GM19468 (cell line): ENCODE measurements at regions not wholly inside any gene's neighbourhood (a gene's known extent, or its start where the extent isn't known, plus 50 kb on each side); places are given as distances from the start of the nearest gene placed in this dataset.
"Not testable (repeated sequence)": the region's sequence is repeated elsewhere in the genome, so short reads cannot be mapped to it uniquely, and the experiment has no call there.

ENCODE experiments used
- ATAC-seq: cut with Tn5 transposase; IDR thresholded peaks from one replicate; pipeline ENCODE4 v1.9.1; 2021; ENCODE audit warnings: mild to moderate bottlenecking, moderate library complexity, moderate number of reproducible peaks; ENCODE audit not compliant: unreplicated experiment; ENCODE audit errors: extremely low read depth

DNA sequence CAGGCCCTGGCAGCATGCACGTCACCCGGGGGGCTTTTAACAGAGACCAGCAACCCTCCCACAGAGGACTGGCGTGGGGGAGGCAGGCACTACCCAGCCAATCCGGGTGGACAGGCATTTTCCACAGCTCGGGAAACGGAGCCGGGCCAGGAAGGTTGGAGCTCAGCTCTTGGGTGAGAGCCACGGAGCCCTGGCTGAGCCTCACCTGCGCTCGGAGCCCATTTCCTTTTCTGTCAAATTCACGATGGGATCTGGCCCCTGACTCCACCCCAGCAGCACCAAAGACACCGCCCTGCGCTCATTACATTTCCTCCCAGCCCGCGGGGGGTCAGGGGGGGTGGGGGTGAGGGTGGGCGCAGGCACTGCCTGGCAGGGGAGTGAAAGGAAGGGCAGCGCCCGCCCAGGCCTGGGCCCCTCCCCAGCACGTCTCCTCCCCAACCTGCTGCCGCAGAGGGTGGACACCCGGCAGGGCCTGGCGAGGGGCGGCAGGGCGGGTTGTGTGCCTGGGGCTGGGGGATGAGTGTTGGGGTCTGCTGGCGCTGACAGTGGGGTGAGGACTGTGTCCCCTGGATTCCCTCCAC is 145.4 kb downstream of the LAT start:
- not testable (repeated sequence) for ATAC-seq

GRCh38 chr16:29129458-29130038 is 144.7 kb downstream of the LAT start:
- ATAC-seq: not testable (repeated sequence)

DNA sequence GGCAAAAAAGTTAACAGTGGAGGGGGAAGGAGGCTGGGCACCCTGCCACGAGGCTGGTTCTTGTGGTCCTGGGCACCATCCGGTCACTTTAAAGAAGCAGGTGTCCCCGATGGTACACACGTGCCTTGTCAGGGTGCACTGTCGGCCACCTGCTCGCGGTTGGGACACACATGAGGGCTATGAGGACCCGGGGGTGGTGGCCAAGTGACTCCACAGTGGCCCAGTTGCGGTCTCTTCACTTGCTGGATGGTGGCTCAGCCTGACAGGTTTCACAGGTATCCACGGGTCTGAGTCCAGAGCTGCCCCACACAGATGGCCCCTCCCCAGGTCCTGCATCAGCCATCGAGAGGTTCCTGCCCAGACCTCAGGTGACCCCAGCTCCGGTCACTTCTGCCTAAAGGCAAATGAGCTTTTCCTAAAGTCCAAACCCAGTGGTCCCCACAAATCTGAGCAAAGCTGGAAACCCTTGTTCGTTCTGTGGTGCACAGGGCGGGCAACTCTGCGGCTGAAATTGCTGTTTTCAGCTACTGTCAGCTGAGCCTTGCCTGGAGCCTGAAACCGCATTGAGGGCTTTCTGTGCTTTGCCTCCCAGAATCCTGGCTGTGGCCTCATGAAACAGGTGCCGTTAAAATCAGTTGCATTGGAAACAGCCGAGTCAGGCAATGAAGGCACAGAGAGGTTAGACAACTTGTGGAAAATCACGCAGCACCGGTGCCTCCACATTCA is 144.0 kb downstream of the LAT start:
- ATAC-seq: not testable (repeated sequence)

DNA sequence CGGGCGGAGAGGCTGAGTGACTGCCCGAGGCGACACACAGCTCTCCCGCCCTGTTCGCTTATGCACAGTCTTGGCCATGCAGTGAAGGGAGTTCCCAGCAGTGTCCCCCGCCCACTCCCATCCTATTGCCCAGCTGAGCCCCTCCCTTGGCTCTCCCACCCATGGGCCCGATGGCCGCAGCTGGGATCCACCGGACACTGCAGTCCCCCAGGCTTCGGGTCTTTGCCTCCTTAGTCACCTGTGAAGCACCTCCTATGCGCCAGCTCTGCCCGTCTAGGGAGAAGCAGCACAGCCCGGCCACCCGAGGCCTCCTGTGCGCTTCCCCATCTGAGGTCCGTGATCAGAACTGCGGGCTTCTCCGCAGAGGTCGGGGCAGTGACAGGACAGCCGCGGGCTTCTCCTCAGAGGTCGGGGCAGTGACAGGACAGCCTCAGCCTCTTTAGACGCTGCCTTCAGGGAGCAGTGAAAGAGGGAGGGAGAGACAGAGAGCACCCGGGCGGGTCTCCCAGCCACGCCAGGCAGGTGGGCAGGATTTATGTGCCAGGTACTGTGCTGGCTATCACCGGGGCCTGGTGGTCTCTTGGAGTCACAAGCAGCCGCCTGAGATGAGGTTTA is 143.1 kb downstream of the LAT start:
- not testable (repeated sequence) for ATAC-seq

DNA sequence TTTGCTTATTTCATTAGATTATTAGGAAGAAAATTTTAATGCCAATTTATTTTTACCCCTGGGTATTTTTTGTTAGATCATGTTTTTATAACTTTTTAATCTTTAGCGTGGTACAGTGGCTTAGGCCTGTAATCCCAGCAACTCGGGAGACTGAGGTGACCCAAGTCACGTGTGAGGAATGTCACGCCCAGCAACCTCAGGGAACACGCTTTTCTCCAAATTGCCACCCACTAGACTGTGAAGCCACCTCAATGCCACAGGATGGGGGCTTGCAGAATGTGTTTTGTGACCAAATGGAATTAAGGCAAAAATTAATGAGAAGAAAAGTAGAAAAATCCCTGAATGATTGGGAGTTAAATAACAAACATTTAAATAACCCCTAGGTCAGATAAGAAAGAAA is 141.8 kb downstream of the LAT start:
- ATAC-seq: no peak

- no peak for ATAC-seq
Observed at GRCh38 chr16:29126057-29126494, 141.2 kb downstream of the LAT start.

- ATAC-seq: no peak
Observed at GRCh38 chr16:29124828-29125227, 140.0 kb downstream of the LAT start.

DNA sequence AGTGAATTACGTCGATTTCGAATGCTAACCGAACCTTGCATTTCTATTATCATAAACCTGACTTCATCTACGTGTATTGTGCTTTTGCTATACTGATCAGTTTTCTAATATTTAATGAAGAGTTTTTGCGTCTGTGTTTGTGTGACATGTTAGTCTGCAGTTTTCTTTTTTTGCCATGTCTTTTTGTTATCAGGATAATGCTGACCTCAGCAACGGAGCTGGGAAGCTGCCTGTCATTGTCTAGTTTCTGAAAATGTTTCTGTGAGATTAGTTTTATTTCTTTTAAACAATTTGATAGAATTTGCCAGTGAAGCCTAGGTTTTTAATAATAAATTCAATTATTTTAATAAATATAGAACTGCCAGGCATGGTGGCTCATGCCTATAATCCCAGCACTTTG is 139.3 kb downstream of the LAT start:
- ATAC-seq: not testable (repeated sequence)

GRCh38 chr16:29120680-29121079 is 135.8 kb downstream of the LAT start:
- ATAC-seq: not testable (repeated sequence)

- ATAC-seq: not testable (repeated sequence)
Observed at GRCh38 chr16:29118301-29118957, 133.6 kb downstream of the LAT start.

DNA sequence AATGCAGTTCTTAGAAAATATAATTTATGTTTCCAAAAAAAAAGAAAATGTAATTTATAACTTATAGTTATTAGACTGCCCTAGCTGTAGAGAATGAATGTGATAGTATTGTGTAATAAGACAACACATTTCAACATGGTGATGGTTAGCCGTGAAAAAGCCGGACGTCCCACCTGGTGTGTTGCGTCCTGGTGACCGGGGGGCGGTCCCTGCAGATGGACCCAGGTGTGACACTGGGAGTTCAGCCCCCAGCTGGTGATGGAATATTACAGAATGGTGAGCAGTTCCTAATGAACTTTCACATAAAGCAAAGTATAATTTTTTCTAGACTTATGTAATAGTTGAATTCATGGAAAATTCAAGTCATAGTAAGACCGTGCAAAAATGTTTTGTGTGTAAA is 132.8 kb downstream of the LAT start:
- no peak for ATAC-seq

DNA sequence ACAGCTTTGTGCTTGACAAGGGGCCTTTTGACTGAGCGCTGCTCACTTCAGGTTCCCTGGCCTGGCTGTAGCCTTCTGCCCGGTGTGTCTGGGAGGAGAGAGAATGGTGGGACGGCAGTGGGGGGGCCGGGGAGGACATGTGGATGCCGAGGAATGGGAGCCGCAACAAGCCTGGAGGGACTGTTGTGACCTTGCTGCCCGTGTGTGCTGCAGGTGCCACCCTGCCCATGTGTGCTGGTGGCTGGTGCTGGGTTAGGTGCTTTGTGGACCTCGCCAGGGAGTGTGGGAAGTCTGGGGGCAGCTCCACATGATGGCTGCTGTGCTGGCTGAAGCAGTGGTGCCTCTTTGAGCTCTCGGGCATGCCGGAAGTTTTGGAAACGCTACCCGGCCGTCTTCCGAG is 132.1 kb downstream of the LAT start:
- no peak for ATAC-seq

DNA sequence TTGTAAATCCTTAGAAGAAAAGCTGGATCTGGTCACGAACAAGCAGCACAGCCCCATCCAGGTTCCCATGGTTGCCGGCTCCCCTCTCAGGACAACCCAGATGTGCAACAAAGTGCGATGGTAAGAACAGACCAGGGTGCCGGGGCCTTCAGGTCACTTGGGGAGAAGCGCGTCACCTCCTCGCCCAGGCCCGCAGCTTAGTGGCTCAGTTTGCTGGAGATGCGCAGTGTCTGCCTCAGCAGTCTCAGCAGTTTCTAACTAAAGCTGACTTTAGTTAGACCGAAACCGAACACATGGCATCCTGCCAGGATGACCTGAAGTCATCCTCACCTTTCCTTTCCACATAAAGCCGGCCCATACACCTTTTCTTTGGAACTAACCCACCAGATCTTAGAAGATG is 131.4 kb downstream of the LAT start:
- not testable (repeated sequence) for ATAC-seq

DNA sequence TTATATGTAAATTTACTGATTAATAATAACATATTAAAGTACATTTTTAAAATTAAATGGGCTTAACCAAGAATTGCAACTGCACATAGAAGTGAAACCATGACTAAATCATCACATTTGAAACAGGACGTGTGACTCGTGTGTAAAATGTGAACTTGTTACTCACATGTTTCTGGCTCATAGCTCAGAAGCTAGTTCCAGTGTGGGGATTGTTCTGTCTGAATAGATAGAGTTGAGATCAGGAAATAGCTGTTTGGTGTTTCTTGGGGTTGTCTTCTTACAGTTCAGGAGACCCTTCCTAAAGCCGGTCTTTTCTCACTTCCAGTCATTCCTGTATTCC is 130.9 kb downstream of the LAT start:
- ATAC-seq: not testable (repeated sequence)

DNA sequence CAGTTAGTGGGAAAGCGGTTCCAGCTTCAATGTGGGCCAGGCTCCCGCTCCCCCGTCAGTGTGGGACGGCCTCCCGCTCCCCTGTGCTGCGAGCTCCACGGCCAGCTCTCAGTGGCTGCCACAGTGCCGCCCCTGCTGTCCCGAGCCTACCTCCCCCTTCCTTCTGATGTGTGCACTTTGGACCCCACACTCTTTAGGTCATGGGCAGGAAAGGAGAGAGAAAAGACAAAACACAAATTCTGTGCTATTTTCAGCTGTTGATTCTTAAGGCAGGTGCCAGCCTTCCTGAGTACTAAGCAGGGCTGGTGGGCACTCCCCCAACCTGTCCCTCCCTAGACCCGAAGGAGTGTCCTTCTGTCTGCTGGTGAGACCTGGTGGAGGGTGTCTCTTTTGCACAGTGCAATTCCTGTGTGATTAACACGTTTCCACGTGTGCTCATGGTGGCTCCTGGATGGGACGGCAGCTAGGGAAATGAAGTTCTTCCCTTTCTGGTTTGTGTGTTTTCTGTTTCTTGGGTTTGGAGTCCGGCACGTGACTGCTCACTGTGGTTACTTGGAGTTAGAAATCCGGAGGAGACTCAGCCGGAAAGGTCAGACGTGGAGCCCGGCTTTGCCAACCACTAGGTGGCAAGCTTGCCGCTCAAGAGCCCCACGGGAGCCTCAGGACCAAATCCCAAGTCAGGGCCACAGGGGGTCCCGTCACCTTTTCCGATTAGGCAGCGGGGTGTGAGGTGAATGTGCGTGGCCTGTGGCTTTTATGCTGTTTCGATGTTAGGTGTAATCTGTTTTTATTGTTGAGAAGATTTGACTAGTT is 130.3 kb downstream of the LAT start:
- not testable (repeated sequence) for ATAC-seq

DNA sequence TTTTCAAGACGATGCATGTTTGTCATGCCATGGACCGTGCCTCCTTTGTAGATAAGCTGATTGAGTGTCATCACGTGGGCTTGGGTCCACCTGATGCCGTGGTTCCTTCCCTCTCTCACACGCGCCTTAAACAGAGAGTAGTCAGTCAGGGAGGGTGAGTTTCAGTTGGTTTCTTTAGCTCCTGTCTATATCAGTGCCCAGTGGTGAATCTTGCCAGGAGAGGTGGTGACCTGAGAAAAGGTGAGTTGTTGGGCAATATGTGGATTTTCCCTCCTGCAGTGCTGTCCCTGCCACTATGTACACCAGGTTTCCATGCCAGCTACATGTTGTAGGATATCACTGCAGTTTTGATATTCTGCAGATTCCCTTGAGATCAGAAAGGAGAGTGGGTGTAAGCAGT is 129.7 kb downstream of the LAT start:
- ATAC-seq: no peak

DNA sequence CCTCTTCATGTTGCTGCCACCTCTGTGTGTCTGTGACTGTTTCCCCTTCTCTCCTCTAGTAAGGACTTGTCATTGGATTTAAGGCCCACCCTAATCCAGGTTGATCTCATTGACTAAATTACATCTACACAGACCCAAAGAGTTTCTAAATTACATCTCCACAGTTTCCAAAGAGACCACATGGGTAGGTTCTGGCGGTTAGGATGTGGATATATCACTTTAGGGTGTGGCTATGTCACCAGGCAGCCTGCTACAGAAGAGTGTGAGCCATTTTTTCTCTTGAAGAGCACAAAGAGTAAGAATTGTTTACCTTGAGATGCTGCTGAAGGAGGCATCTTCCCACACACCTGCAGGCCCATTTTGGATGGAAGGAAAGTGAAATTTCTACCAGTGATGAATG is 128.6 kb downstream of the LAT start:
- not testable (repeated sequence) for ATAC-seq

DNA sequence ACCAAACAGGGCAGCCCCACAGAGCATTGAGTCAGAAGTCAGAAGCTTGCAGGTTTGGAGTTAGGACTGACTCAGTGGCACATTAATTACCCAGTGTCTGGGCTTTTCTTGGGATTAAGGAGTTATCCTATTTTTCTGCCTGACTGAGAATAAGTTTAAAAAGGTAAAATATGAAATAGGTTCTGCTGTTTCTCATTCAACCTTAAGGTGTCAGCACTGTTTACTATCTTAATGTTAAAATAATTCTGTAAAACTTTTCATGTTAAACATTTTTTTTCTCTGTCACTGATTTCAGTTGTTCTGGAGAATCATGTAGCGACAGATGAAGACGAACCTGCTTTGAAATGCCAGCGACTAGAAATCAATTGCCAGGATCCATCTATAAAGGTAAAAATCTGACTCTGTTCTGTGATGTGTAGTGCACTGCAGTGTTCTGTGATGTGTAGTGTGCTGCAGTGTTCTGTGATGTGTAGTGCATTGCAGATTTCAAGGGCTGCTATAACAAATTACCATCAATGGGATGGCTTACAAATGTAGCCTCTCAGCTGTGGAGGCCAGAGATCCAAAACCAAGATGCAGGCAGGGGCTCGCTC is 128.0 kb downstream of the LAT start:
- no peak for ATAC-seq

- not testable (repeated sequence) for ATAC-seq
Observed at GRCh38 chr16:29111901-29112680, 127.2 kb downstream of the LAT start.
